ENCODE measurements at regions not wholly inside any gene's neighbourhood (a gene's known extent, or its start where the extent isn't known, plus 50 kb on each side); places are given as distances from the start of the nearest gene placed in this dataset.

DNA sequence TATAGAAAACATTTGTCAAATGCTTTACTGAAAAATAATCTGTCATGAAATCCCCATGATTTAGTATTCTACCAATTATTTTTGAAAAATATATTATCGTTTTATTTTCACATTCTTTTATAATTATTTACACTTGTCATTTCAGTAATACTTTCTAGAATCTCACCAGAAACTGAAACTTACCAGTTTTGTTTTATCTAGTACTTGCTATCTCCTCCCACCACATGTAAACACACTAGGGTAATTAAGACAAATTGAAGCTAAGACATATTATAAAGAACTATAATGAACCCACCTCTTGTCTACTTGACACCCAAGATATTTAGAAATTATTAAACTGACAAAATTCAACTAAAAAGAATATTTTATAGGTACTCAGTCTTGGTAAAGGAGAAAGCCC, 51.5 kb upstream of the GRM3 start:
- intact Hi-C loops (cut with DNase I) = no loop called here
- no peak overlapping the region for H3K4me3 ChIP-seq (replicated peaks in 1 of 3)
- no peak overlapping the region for H3K27ac ChIP-seq
- H3K4me1 ChIP-seq = no peaks in the 10 kb centered on the region
- H3K27me3 ChIP-seq = no peaks in the 10 kb centered on the region
- no peak for TF ChIP-seq POLR2A (IDR thresholded peaks at IDR 0.05)
- TF ChIP-seq, protein P1, sequence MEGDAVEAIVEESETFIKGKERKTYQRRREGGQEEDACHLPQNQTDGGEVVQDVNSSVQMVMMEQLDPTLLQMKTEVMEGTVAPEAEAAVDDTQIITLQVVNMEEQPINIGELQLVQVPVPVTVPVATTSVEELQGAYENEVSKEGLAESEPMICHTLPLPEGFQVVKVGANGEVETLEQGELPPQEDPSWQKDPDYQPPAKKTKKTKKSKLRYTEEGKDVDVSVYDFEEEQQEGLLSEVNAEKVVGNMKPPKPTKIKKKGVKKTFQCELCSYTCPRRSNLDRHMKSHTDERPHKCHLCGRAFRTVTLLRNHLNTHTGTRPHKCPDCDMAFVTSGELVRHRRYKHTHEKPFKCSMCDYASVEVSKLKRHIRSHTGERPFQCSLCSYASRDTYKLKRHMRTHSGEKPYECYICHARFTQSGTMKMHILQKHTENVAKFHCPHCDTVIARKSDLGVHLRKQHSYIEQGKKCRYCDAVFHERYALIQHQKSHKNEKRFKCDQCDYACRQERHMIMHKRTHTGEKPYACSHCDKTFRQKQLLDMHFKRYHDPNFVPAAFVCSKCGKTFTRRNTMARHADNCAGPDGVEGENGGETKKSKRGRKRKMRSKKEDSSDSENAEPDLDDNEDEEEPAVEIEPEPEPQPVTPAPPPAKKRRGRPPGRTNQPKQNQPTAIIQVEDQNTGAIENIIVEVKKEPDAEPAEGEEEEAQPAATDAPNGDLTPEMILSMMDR (IDR thresholded peaks at IDR 0.05) = no peak
- WGBS, 2 donors = 64 to 88% methylated on average over 1 of the region's 1 CpG
- H3K36me3 ChIP-seq = no peaks in the 10 kb centered on the region
- H3K9me3 ChIP-seq = no peaks in the 10 kb centered on the region
- no peak for DNase-seq

DNA sequence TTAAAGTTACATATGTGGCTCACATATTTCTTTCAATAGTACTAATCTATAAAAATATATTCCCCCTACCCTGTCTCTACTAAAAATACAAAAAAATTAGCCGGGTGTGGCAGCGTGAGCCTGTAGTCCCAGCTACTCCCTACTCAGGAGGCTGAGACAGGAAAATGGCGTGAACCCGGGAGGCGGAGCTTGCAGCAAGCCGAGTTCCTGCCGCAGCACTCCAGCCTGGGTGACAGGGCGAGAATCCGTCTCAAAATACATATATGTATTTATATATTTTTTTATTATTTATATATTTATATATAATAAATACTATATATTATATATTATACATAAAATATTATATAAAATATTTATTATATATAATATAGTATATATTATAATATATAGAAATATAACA, 69.7 kb upstream of the GRM3 start:
- Histone ChIP-seq H3K36me3 (no peaks in the 10 kb centered on the region), H3K27ac (no peak overlapping the region), H3K27me3 (no peaks in the 10 kb centered on the region), H3K4me3 (replicated peaks in 1 of 3) (no peak overlapping the region), H3K9me3 (no peaks in the 10 kb centered on the region), H3K4me1 (no peaks in the 10 kb centered on the region)
- no peak for TF ChIP-seq POLR2A (IDR thresholded peaks at IDR 0.05)
- TF ChIP-seq, protein P1 (IDR thresholded peaks at IDR 0.05) = no peak
- WGBS, 2 donors = 92 to 98% methylated on average over 9 of the region's 9 CpGs
- intact Hi-C loops (cut with DNase I) = no loop called here
- DNase-seq = no peak

DNA sequence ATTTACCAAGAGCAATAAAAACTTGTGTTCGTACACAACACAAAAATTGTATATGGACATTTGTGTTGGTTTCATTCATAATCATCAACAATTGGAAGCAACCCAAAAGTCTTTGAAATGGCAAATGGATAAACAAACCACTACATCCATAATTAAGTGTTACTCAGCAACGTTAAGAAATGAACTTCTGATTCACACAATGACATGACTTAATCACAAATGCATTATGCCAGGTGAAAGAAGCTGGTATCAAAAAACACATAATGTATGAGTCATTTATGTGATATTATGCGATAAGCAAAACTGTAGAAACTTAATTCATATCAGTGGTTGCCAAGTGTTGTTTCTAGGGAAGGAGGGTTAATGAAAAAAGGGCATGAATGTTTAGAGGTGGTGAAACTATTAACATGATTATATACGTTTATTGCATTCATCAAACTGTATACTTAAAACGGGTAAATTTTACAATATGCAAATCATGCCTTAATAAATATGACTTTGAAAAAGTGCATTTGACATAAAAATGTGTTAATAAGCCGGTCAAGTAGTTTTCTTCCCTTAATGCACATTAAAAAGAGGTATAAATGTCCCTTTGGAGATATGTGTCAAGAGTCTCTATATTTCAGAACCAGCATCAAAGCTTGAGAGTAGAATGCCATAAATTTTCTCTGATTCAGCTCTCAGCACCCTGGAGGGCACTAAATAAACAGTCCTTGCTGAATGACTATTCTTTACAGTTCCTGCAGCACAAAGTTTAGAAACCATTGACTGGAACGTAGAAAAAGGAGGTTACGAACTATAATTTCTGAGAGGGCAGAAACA, 84.8 kb upstream of the GRM3 start:
- DNase-seq = no peak

DNA sequence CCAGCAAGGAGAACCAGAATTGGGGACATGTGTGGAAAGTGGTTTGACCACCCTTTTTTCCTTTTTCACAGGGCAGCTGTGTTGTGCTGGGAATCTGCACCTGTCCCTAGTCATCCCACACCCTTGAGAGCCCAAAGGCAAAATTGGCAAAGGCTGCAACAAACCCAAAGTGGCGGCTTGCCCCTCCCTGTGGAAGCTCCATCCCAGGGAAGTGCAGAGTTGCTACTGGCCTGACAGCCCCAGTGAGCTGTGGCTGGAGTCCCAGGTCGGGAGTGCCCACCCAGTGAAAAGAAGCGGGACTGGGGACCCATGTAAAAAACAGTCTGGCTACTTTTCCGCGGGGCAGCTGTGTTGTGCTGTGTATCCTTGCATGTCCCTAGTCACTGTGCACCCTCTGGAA, 109.1 kb upstream of the GRM3 start:
- H3K27ac ChIP-seq = no peak overlapping the region
- H3K27me3 ChIP-seq = no peaks in the 10 kb centered on the region
- DNase-seq = no peak
- H3K4me1 ChIP-seq = no peaks in the 10 kb centered on the region
- TF ChIP-seq, protein P1 (IDR thresholded peaks at IDR 0.05) = no peak
- no peak for TF ChIP-seq POLR2A (IDR thresholded peaks at IDR 0.05)
- no peaks in the 10 kb centered on the region for H3K36me3 ChIP-seq
- WGBS, 2 donors = 89 to 98% methylated on average over 5 of the region's 5 CpGs
- no peak overlapping the region for H3K4me3 ChIP-seq (replicated peaks in 1 of 3)
- intact Hi-C loops (cut with DNase I) = no loop called here
- H3K9me3 ChIP-seq = no peaks in the 10 kb centered on the region

More for the DNA sequence above, 84.8 kb upstream of the GRM3 start:
- 59 to 62% methylated on average over 8 of the region's 8 CpGs for WGBS, 2 donors
- Histone ChIP-seq H3K27ac (no peak overlapping the region), H3K36me3 (no peaks in the 10 kb centered on the region), H3K4me1 (peaks cover 4 to 6% of the 10 kb centered on the region in 2 donors), H3K27me3 (no peaks in the 10 kb centered on the region), H3K4me3 (replicated peaks in 1 of 3) (no peak overlapping the region), H3K9me3 (no peaks in the 10 kb centered on the region)
- TF ChIP-seq POLR2A (IDR thresholded peaks at IDR 0.05) = no peak
- TF ChIP-seq, protein P1 (IDR thresholded peaks at IDR 0.05) = no peak
- intact Hi-C loops (cut with DNase I) = no loop called here

DNA sequence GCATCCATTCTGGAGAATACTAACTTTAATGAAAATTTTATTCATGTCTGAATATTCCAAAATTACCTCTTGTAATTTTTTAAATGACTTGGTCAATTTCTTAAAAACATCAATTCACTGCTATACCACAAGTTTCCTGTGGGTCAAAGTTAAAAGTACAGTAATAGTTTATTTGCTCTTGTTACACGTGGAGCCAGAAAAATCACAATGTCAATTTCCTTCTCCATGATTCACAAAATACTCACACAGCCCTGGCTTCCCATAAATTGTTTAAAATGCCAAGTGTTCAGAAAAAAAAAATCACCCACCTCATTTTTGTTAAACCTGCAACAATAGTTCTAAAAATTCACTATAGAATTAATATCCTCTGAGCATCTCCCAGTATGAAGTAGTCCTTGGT, 139.5 kb upstream of the GRM3 start:
- no peaks in the 10 kb centered on the region for H3K36me3 ChIP-seq

More for the DNA sequence above, 139.5 kb upstream of the GRM3 start:
- DNase-seq = no peak
- intact Hi-C loops (cut with DNase I) = no loop called here
- Histone ChIP-seq H3K4me1 (no peaks in the 10 kb centered on the region), H3K27ac (no peak overlapping the region), H3K27me3 (no peaks in the 10 kb centered on the region), H3K9me3 (no peaks in the 10 kb centered on the region), H3K4me3 (replicated peaks in 1 of 3) (no peak overlapping the region)
- WGBS, 2 donors = 51 to 61% methylated on average over 1 of the region's 1 CpG
- TF ChIP-seq POLR2A (IDR thresholded peaks at IDR 0.05) = no peak
- TF ChIP-seq, protein P1 (IDR thresholded peaks at IDR 0.05) = no peak
